GM18498 (cell line): ENCODE measurements at regions not wholly inside any gene's neighbourhood (a gene's known extent, or its start where the extent isn't known, plus 50 kb on each side); places are given as distances from the start of the nearest gene placed in this dataset.

Experiments
- ATAC-seq: cut with Tn5 transposase; IDR thresholded peaks from one replicate; pipeline ENCODE4 v1.9.1; 2021; ENCODE audit warnings: mild to moderate bottlenecking, moderate library complexity; ENCODE audit not compliant: unreplicated experiment

DNA sequence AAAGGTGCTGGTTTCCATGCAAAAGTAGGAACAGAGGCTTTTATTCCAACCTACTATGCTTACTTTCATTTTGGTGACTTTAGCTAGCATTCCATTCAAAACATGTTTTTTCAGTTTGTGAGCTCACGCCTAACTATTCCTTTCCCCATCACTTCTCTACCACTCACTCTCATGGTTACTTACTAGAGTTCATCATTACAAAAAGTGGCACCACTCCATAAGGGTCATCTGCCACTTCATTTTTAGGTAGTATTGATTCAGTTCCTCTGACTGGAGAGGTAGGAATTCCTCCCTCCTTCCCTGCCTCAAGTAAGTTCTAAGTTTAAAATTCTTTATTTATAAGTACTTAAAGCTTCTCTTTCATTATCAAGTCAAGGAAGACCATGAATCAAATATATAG lies 543.1 kb downstream of the HTR7 start:
- no peak for ATAC-seq

GRCh38 chr10:90317172-90317571 lies 540.7 kb downstream of the HTR7 start:
- no peak for ATAC-seq

GRCh38 chr10:90318659-90319058 lies 539.2 kb downstream of the HTR7 start:
- ATAC-seq = no peak

DNA sequence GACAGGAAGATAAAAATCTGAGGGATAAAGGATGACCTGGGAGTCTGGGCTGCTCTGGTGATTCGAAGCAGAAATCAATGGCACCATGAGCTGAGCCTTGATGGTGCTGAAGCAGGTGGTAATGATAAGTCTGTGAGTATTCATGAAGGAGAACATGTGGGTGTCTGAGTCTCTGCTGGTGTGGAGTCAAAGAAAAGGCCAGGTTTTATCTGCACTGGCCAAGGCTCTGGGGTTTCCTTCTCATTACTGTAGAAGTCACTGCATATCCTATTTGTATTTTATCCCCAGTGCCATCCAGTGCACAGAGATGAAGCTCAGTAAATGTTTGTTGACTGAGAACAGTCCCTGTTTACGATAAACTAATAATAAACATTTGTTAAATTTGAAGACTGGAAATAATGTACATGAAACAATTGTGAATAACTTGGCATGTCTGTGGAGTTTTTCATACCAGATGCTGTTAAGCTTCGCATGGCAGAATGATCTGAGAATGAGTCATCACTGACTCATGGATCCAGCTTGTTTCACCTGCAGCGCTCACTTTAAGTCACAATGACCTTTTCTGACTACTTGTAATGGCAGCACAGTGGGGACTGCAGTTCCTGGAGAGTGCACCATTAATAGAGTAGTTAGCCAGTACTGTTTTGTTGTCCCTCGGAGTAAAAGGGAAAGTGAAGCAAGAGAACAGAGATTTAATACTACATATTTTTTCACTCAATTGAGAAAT lies 538.5 kb downstream of the HTR7 start:
- ATAC-seq = peak; percentile 86

DNA sequence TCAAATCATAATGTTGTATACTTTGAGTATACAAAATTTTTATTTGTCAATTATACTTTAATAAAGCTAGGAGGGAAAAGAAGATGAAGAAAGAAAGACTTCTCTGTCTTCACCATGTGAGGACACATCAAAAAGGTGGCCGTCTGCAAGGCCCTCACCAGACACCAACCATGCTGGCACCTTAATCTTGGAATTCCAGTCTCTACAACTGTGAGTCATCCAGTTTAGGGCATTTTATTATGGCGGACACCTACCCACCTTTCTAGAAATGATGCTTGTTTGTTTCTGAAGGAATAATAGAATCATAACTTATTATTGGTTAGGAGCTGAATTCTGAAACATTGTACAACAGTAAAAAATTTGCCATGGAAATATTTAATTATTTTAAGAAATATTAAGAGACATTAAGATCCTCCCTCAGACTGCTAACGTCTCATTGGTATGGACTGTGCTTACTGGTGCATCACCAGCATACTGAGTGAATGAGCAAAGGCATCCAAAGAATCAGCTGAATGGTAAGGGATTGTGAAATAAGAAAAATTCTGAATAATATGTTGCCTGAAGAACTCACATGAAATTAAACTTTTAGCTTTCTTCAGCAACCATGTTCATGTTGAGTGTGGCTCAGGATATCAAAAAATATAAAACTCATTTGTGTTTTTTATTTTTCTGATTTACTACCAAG lies 536.6 kb downstream of the HTR7 start:
- no peak for ATAC-seq

- ATAC-seq = no peak
Observed at GRCh38 chr10:90326498-90327267, 531.2 kb downstream of the HTR7 start.

GRCh38 chr10:90327611-90328010 lies 530.2 kb downstream of the HTR7 start:
- ATAC-seq = no peak

DNA sequence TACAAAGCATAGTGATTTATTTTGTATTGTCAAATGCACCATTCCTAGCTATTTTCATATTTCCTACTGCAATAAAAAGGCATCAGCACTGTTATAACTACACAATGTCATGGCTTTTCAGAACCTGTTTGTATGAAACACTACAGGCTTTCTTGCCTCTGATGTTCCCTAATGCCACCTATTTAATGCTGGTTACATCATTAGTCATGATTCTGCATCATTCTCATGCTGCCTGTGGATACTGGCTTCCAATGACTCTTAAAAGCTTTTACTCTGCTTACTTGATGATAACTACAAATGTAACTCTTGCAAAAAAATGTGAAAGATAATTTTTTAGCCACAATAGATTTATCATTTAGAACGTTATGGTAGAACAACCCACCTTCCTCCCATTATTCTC lies 529.4 kb downstream of the HTR7 start:
- ATAC-seq = no peak

DNA sequence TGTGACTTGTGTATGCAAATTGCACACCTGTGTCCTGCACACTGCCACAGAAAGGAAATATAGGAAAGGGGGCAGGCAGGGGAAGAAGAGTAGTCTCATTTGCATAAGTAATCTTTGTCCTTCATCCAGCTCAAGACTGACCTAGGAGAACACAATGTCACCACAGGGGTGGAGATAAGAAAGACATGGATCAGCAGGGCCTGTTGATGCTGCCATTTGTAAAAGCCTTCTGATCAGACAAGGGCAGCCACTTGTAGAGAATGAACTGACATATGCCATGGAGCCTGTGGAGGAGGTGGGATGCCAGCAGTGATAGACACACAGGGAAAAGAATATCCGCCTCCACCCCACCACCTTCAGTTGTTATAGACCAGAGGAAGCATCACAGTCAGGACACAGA lies 528.9 kb downstream of the HTR7 start:
- ATAC-seq = no peak

DNA sequence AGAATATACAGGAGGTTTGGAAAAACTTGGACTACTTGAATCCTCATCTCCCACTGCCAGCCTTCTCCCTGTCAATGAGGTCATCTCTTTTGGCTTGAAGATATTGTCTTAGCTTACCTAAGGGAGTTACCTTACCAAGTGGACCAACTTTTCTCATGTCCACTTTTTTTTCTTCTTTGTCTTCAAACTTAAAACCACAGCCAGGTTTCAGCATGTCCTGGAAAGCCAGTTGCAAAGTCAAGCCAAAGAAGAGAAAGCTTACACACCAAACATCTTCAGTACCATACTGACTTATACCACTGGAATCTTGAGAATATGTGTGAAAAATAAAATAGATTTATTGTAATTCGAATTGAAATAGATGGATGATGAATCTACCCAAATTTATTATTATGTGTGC lies 520.5 kb downstream of the HTR7 start:
- no peak for ATAC-seq

GRCh38 chr10:90342480-90342879 lies 515.4 kb downstream of the HTR7 start:
- no peak for ATAC-seq

GRCh38 chr10:90344226-90344625 lies 513.6 kb downstream of the HTR7 start:
- ATAC-seq = no peak

GRCh38 chr10:90347239-90347638 lies 510.6 kb downstream of the HTR7 start:
- no peak for ATAC-seq

- ATAC-seq = no peak
Observed at GRCh38 chr10:90350122-90350521, 507.7 kb downstream of the HTR7 start.

DNA sequence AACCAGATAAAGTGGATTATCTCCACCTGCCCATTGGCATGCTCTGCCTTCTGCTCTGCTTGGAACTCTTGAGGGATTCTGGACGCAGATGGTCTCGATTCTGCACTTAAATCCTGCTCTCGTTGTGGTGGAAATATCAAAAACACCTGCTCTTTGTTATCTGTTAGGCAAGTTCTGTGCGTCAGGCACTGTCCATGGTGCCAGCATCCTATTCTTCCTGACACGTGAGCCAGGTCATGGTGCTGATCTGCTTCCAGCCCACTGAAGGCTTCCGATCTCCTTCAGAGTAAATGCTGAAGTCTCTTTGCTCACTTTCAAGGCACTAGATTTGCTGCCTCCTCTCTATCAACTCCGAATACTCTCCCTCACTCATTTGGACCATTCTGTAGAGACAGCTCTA lies 505.6 kb downstream of the HTR7 start:
- ATAC-seq = no peak

GRCh38 chr10:90354914-90355313 lies 502.9 kb downstream of the HTR7 start:
- no peak for ATAC-seq

DNA sequence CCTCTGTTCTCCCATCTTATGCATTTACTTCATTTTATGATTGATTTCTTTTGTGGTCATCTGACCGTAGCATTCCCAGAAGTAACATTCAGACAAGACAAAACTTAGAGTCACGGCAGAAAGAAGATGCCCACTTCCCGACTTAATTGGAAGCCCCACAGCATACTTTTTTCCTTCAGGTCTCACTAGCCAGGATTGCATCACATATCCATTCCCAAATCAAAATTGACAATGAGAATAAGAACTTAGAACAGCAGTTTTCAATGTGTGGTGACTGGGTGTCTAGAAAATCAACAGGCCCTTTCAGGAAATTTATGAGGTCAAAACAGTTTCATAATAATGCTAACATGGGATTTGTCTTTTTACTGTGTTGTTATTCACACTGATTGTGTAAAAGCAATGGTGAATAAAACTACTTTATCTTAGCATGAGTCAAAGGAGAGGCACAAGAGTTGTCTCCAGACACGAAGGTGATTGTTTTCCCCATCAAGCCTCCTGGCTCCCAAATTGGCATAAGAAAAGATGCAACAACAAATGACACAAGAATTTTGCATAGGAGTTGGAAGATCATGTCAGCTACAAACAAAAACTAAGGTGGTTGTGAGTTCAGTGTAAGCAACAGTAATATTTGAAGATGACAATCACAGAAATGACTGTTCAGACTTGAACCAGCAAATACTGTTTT lies 493.9 kb downstream of the HTR7 start:
- ATAC-seq = no peak

DNA sequence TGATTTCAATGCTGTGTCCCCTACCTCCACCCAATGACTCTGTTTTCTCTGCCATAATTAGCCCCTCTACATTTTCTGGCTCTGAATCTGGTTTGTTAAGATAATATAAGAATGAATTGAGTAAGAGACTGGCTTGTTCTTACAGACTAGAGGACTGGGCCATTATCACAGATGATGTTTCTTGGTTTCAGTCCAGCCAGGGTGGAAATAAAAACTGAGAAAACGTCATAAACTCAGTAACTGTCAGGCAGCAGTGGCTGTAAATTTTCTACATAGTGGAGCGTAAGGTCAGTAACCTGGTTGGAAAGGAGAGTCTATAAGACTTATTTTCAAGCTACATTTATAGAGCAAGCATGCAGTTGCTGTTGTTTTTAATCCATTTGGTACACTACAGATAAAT lies 485.4 kb downstream of the HTR7 start:
- no peak for ATAC-seq

DNA sequence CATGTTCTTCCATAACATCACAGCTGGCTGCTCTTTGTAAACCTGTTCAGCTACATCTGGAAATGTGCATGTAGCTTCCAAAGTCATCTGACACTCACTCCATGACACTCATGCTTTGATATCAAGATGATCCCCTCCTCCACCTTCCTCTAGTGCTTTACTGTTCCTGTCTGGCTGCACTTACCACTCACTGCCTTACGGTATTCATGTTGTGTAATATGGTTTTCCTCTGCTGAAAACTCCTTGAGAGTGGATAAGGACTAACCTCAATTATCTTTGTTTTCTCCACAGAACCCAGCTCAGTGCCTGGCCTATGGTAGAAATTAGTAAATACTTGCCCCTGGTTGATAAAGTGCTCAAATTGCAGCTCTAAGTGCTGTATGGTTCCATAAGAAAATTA lies 483.9 kb downstream of the HTR7 start:
- no peak for ATAC-seq

- no peak for ATAC-seq
Observed at GRCh38 chr10:90378524-90379076, 479.2 kb downstream of the HTR7 start.

DNA sequence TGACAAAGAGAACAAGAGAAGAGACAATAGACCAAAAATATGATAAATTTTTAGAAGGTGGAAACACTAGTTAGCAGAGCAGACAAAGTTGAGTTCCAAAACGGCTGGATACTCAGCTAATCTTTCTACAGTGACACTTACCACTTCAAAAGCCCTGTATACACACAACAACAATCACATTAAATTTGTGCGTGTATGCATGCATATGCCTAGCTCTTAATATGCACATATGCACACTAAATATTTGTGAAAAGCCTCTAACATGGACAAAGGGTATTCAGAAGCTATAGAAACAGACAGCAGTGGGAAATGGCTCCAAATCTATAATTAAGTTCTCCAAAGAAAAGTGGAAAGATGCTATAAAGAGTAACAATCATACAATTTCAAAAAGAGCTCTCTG lies 476.4 kb downstream of the HTR7 start:
- no peak for ATAC-seq
